AG04449 (cell line): ENCODE measurements at regions not wholly inside any gene's neighbourhood (a gene's known extent, or its start where the extent isn't known, plus 50 kb on each side); places are given as distances from the start of the nearest gene placed in this dataset.

ENCODE experiments used
- CTCF ChIA-PET: fragments of 350-600 bp; formaldehyde crosslinking; extraction: SDS; loops from one replicate; lab custom pipeline; 2021; ENCODE audit warnings: antibody characterized with exemption; lab: Yijun Ruan, JAX
- POLR2A ChIA-PET: fragments of 400-600, 350-600 bp; formaldehyde crosslinking; extraction: SDS; loops from one replicate; lab custom pipeline; 2020; ENCODE audit warnings: antibody characterized with exemption, inconsistent platforms; lab: Yijun Ruan, JAX
- DNase-seq: peaks from one replicate; pipeline ENCODE4 v3.0.0-alpha.2; 2010; ENCODE audit warnings: low read depth, low spot score
- H3K4me3 ChIP-seq: 2 replicates; pipeline ENCODE4 v1.5.1; 2011; ENCODE audit warnings: low read depth, mild to moderate bottlenecking, control low read depth, low read length
- CTCF ChIP-seq: IDR thresholded peaks from one replicate; pipeline ENCODE4 v1.5.1; 2011; ENCODE audit warnings: mild to moderate bottlenecking, moderate library complexity, low read length, control low read depth, inconsistent platforms; ENCODE audit not compliant: insufficient read depth; ENCODE audit errors: missing control alignments

- POLR2A ChIA-PET: no interaction called here
- no peak for TF ChIP-seq CTCF
- no peak overlapping the region for H3K4me3 ChIP-seq
- CTCF ChIA-PET: no interaction called here
- no peak for DNase-seq
These were observed 107.9 kb upstream of the EFNA5 start for GRCh38 chr5:107778647-107779046.

DNA sequence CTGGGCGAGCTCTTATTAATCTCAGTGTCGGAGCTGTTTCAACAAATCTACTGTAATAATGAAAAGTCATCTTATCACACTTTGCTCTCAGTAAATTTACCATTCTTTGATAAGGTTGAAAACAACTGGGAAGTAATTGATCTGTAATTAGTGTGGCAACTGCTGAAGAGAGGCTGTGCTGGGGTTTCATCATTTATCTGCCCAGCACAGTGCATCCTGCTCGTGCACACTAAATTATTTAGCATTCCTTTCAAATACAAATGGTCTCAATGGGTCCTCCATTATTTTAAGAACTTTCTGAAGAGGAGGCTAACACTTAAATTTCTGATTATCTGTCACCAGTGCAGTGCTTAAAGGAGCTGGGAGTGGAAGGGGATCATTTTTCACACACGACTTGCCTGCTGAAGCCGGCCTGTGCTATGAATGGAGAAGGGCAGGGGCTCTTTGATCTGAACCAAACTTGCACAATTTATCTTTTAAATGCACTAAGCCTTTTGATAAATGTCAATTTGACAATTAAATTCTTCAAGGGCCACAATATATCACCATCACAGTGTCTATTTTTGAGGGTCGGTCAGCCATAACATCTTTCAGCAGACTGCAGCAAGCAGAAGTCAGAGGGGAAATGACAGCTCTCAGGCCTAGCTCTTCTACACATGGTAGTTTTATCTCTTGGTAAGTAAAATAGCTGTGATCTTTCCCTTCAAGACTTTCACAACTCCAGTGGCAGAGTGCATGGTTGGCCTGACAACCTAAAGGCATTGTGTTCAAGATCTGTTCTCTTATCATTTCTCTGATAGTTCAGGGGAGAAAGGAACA, 106.4 kb upstream of the EFNA5 start:
- H3K4me3 ChIP-seq: no peak overlapping the region
- POLR2A ChIA-PET: no interaction called here
- no peak for DNase-seq
- TF ChIP-seq CTCF: no peak
- CTCF ChIA-PET: interaction anchor here (1.1 kb wide), 1 partner anchor 9 kb away, joined by 3 read pairs; no protein-coding TSS in a partner anchor

- ChIA-PET CTCF (interaction anchor here (1.1 kb wide), 1 partner anchor 9 kb away, joined by 3 read pairs; no protein-coding TSS in a partner anchor), POLR2A (no interaction called here)
- no peak overlapping the region for H3K4me3 ChIP-seq
- DNase-seq: no peak
- no peak for TF ChIP-seq CTCF
These were observed 105.8 kb upstream of the EFNA5 start for GRCh38 chr5:107776506-107776905.

GRCh38 chr5:107774316-107774715, 103.6 kb upstream of the EFNA5 start:
- no peak overlapping the region for H3K4me3 ChIP-seq
- ChIA-PET CTCF (no interaction called here), POLR2A (no interaction called here)
- no peak for DNase-seq
- no peak for TF ChIP-seq CTCF

- DNase-seq: no peak
- no peak overlapping the region for H3K4me3 ChIP-seq
- ChIA-PET CTCF (no interaction called here), POLR2A (no interaction called here)
- TF ChIP-seq CTCF: no peak
These were observed 102.7 kb upstream of the EFNA5 start for GRCh38 chr5:107773479-107773878.

- no peak for TF ChIP-seq CTCF
- CTCF ChIA-PET: no interaction called here
- DNase-seq: no peak
- H3K4me3 ChIP-seq: no peak overlapping the region
- POLR2A ChIA-PET: no interaction called here
These were observed 101.9 kb upstream of the EFNA5 start for GRCh38 chr5:107772418-107773310.
